H1 (cell line): ENCODE measurements at regions not wholly inside any gene's neighbourhood (a gene's known extent, or its start where the extent isn't known, plus 50 kb on each side); places are given as distances from the start of the nearest gene placed in this dataset.

ENCODE experiments used
- CTCF ChIA-PET: fragments of 300-600 bp; sonication (Branson Sonifier 250); formaldehyde crosslinking; loops from one replicate; lab custom pipeline; 2021; ENCODE audit not compliant: partially characterized antibody; lab: Charles Lee
- POLR2A ChIA-PET: fragments of 300-600 bp; sonication (Branson Sonifier 250); formaldehyde crosslinking; loops from one replicate; lab custom pipeline; 2021; ENCODE audit warnings: inconsistent platforms; ENCODE audit not compliant: partially characterized antibody; lab: Charles Lee
- DNase-seq, 2 experiments: peaks; one replicate each; pipeline versions ENCODE4 v3.0.0 to v3.0.0-alpha.2; 2010 to 2022; ENCODE audit warnings: low spot score in 2 of 2, low read depth in 1 of 2, mixed read lengths in 1 of 2
- FAIRE-seq: peaks from 2 replicates; lab custom pipeline; 2011; peaks lifted over from hg19 to GRCh38; lab: Jason Lieb, UNC
- H2AFZ ChIP-seq: 2 replicates; pipeline ENCODE4 v1.8.1; 2012; ENCODE audit warnings: low read length, inconsistent platforms
- H2AK5ac ChIP-seq: 2 replicates; pipeline ENCODE4 v1.6.1; 2013; ENCODE audit warnings: low read depth, low read length
- H2BK120ac ChIP-seq: replicated peaks from 2 replicates; pipeline ENCODE3; 2013; ENCODE audit warnings: low read depth, low read length, inconsistent platforms
- H2BK12ac ChIP-seq: 2 replicates; pipeline ENCODE4 v1.6.1; 2013; ENCODE audit warnings: low read depth, low read length
- H2BK15ac ChIP-seq: 2 replicates; pipeline ENCODE4 v1.6.1; 2013; ENCODE audit warnings: low read length
- H2BK20ac ChIP-seq: 2 replicates; pipeline ENCODE4 v1.6.1; 2013; ENCODE audit warnings: low read length
- H2BK5ac ChIP-seq: 2 replicates; pipeline ENCODE4 v1.6.1; 2013; ENCODE audit warnings: low read depth, low read length
- H3K14ac ChIP-seq: 2 replicates; pipeline ENCODE4 v1.6.1; 2013; ENCODE audit warnings: inconsistent platforms; ENCODE audit not compliant: insufficient read length
- H3K18ac ChIP-seq: 2 replicates; pipeline ENCODE4 v1.6.1; 2013; ENCODE audit warnings: low read length; ENCODE audit errors: extremely low read depth
- H3K23ac ChIP-seq: 2 replicates; pipeline ENCODE4 v1.6.1; 2013; ENCODE audit warnings: inconsistent platforms; ENCODE audit not compliant: insufficient read length
- H3K23me2 ChIP-seq: 2 replicates; pipeline ENCODE4 v1.6.1; 2013; ENCODE audit warnings: low read depth, low read length
- H3K27ac ChIP-seq: 2 replicates; pipeline ENCODE4 v1.6.1; 2011; ENCODE audit warnings: low read depth, low read length, inconsistent platforms
- H3K27me3 ChIP-seq, 4 experiments: replicated peaks in 1 of 4; 1 replicate in 1 of 4; 2 replicates in 3 of 4; pipeline versions ENCODE4 v1.6.1 to v1.8.1; 2011 to 2013; ENCODE audit warnings: low read length in 3 of 4, mild to moderate bottlenecking in 3 of 4, inconsistent platforms in 2 of 4, mixed read lengths in 2 of 4, moderate library complexity in 1 of 4; ENCODE audit not compliant: control insufficient read depth in 3 of 4, insufficient read depth in 3 of 4; ENCODE audit errors: extremely low read depth in 1 of 4
- H3K36me3 ChIP-seq, 4 experiments: 2 replicates each; pipeline versions ENCODE4 v1.6.1 to v1.8.1; 2011 to 2013; ENCODE audit warnings: mild to moderate bottlenecking in 4 of 4, low read length in 3 of 4, moderate library complexity in 2 of 4, control low read depth in 1 of 4, inconsistent platforms in 1 of 4; ENCODE audit not compliant: insufficient read depth in 4 of 4, control insufficient read depth in 2 of 4
- H3K4ac ChIP-seq: replicated peaks from 2 replicates; pipeline ENCODE3; 2013; ENCODE audit warnings: low read length, low read depth, mixed read lengths, inconsistent platforms; ENCODE audit not compliant: insufficient read length
- H3K4me1 ChIP-seq, 4 experiments: replicated peaks in 1 of 4; 1 replicate in 1 of 4; 2 replicates in 3 of 4; pipeline versions ENCODE4 v1.6.1 to v1.8.1; 2011 to 2013; ENCODE audit warnings: low read length in 3 of 4, inconsistent platforms in 2 of 4, mixed read lengths in 1 of 4; ENCODE audit not compliant: insufficient read depth in 4 of 4, control insufficient read depth in 3 of 4
- H3K4me2 ChIP-seq, 2 experiments: 2 replicates each; pipeline versions ENCODE4 v1.6.1 to v1.8.1; 2011 to 2013; ENCODE audit warnings: low read depth in 2 of 2, low read length in 2 of 2, control low read depth in 1 of 2, inconsistent platforms in 1 of 2, mild to moderate bottlenecking in 1 of 2; ENCODE audit not compliant: insufficient read depth in 1 of 2
- H3K4me3 ChIP-seq, 4 experiments: fragments of 200-600, 300-600 bp in 1 of 4; sonication (generic), shearing (Covaris generic), sonication (Bioruptor Twin) in 1 of 4; 2 replicates each; pipeline versions ENCODE4 v1.5.1 to v1.8.1; 2011 to 2016; ENCODE audit warnings: low read length in 4 of 4, low read depth in 3 of 4, control low read depth in 2 of 4, inconsistent platforms in 2 of 4, mild to moderate bottlenecking in 2 of 4, mixed read lengths in 1 of 4, moderate library complexity in 1 of 4; ENCODE audit not compliant: insufficient read depth in 2 of 4; ENCODE audit errors: extremely low read depth in 1 of 4
- H3K56ac ChIP-seq: replicated peaks from 2 replicates; pipeline ENCODE3; 2013; ENCODE audit warnings: low read depth, mild to moderate bottlenecking, mixed read lengths, low read length, inconsistent platforms; ENCODE audit not compliant: insufficient read length
- H3K79me1 ChIP-seq: 2 replicates; pipeline ENCODE4 v1.6.1; 2013; ENCODE audit warnings: low read depth, low read length, control low read depth
- H3K79me2 ChIP-seq, 2 experiments: 2 replicates each; pipeline versions ENCODE4 v1.6.1 to v1.8.1; 2012 to 2013; ENCODE audit warnings: low read length in 2 of 2, mild to moderate bottlenecking in 2 of 2, inconsistent platforms in 1 of 2; ENCODE audit not compliant: insufficient read depth in 2 of 2, control insufficient read depth in 1 of 2
- H3K9ac ChIP-seq, 4 experiments: replicated peaks in 1 of 4; 1 replicate in 1 of 4; 2 replicates in 3 of 4; pipeline versions ENCODE4 v1.6.1 to v1.8.1; 2011 to 2013; ENCODE audit warnings: low read depth in 3 of 4, low read length in 3 of 4, control low read depth in 2 of 4, mild to moderate bottlenecking in 2 of 4, moderate library complexity in 2 of 4, inconsistent platforms in 1 of 4; ENCODE audit errors: extremely low read depth in 1 of 4
- H3K9me3 ChIP-seq, 2 experiments: 2 replicates each; pipeline versions ENCODE4 v1.6.1 to v1.8.1; 2012 to 2013; ENCODE audit warnings: mild to moderate bottlenecking in 2 of 2, moderate library complexity in 2 of 2, control low read depth in 1 of 2, inconsistent platforms in 1 of 2, low read depth in 1 of 2, low read length in 1 of 2, mixed read lengths in 1 of 2; ENCODE audit not compliant: insufficient read depth in 2 of 2
- H4K20me1 ChIP-seq, 2 experiments: replicated peaks in 1 of 2; 2 replicates each; pipeline versions ENCODE3 to v1.8.1; 2011 to 2013; ENCODE audit warnings: inconsistent platforms in 2 of 2, low read length in 2 of 2, mild to moderate bottlenecking in 1 of 2; ENCODE audit not compliant: insufficient read depth in 2 of 2, control insufficient read depth in 1 of 2
- H4K5ac ChIP-seq: 2 replicates; pipeline ENCODE4 v1.6.1; 2013; ENCODE audit warnings: low read length, low read depth, mixed read lengths, inconsistent platforms; ENCODE audit not compliant: insufficient read length
- H4K8ac ChIP-seq: 2 replicates; pipeline ENCODE4 v1.8.0; 2013; ENCODE audit warnings: mild to moderate bottlenecking, moderate library complexity, low read length, inconsistent platforms; ENCODE audit not compliant: insufficient read depth; ENCODE audit errors: extremely low read depth
- H4K91ac ChIP-seq: replicated peaks from 2 replicates; pipeline ENCODE3; 2013; ENCODE audit warnings: low read length, mixed read lengths, inconsistent platforms; ENCODE audit not compliant: insufficient read length
- BRCA1 ChIP-seq: IDR thresholded peaks from 2 replicates; pipeline ENCODE4 v1.6.1; 2012; ENCODE audit warnings: low read depth, low read length, improper control_type of control experiment
- GABPA ChIP-seq: IDR thresholded peaks from 2 replicates; pipeline ENCODE4 v1.6.1; 2011; ENCODE audit warnings: mild to moderate bottlenecking, low read length, moderate library complexity, borderline replicate concordance; ENCODE audit not compliant: insufficient read depth
- GTF2F1 ChIP-seq: IDR thresholded peaks from 2 replicates; pipeline ENCODE4 v1.6.1; 2012; ENCODE audit warnings: low read depth, low read length, improper control_type of control experiment, borderline replicate concordance
- HDAC2 ChIP-seq, 2 experiments: fragments of 300-600 bp in 1 of 2; sonication (generic) in 1 of 2; IDR thresholded peaks; 2 replicates each; pipeline ENCODE4 v1.6.1; 2011 to 2012; ENCODE audit warnings: low read depth in 2 of 2, low read length in 2 of 2, mild to moderate bottlenecking in 2 of 2, moderate library complexity in 2 of 2, borderline replicate concordance in 1 of 2, inconsistent platforms in 1 of 2
- KDM5A ChIP-seq: fragments of 200-600 bp; IDR thresholded peaks from 2 replicates; pipeline ENCODE4 v1.7.1; 2012; ENCODE audit warnings: mild to moderate bottlenecking, low read length, inconsistent platforms, mixed read lengths
- NANOG ChIP-seq: IDR thresholded peaks from 2 replicates; pipeline ENCODE4 v1.6.1; 2011; ENCODE audit warnings: low read length, low read depth, mild to moderate bottlenecking, inconsistent platforms; ENCODE audit not compliant: insufficient read depth, poor library complexity, severe bottlenecking
- RXRA ChIP-seq: IDR thresholded peaks from 2 replicates; pipeline ENCODE4 v1.6.1; 2011; ENCODE audit warnings: low read depth, mild to moderate bottlenecking, low read length, moderate library complexity; ENCODE audit not compliant: insufficient read depth
- SIRT6 ChIP-seq: IDR thresholded peaks from one replicate; pipeline ENCODE4 v1.7.1; 2012; ENCODE audit warnings: low read length, inconsistent platforms
- SRF ChIP-seq: IDR thresholded peaks from 2 replicates; pipeline ENCODE4 v1.6.1; 2011; ENCODE audit warnings: mild to moderate bottlenecking, low read depth, low read length, moderate library complexity
- YY1 ChIP-seq: IDR thresholded peaks from 2 replicates; pipeline ENCODE4 v1.6.1; 2011; ENCODE audit warnings: low read depth, mild to moderate bottlenecking, low read length
- WGBS, 2 experiments: shearing (Covaris generic) in 1 of 2; methylation state at CpG; one replicate each; pipeline versions ENCODE4 v1.1.6 to v1.1.7; 2013 to 2015; ENCODE audit warnings: low lambda C conversion rate in 2 of 2, mixed read lengths in 2 of 2, inconsistent platforms in 1 of 2, low coverage in 1 of 2, missing lambda C conversion rate in 1 of 2; ENCODE audit not compliant: insufficient replicate concordance in 2 of 2, insufficient coverage in 1 of 2, insufficient read length in 1 of 2; ENCODE audit errors: extremely low coverage in 1 of 2, missing lambda C conversion rate in 1 of 2; 5-methylcytosine and 5-hydroxymethylcytosine counted together

DNA sequence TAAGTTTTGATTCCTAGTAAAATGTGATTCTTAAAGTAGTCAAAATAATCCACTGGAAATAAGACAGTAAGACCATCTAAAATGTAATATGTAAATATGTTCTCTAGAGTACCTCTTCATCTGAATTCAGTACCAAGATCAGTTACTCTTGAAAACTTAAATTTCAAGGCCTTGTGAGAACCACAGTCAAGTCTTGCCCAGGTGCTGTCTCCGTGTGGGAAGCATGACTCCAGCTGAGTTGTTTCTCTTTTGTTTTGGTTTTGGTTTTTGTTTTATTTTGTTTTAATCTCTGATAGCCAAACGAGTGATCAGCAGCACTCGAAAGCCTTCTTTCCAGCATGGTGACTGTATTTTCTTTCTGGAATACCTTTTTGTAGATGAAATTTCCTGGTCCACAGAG is 907.0 kb downstream of the KCNJ18 start:
- 74% methylated on average over 3 of the region's 3 CpGs; no CpG with 5 or more reads in 1 of the 2 experiments for WGBS, 2 experiments
- no peak overlapping the region for H4K5ac ChIP-seq
- no peak overlapping the region for H2BK15ac ChIP-seq
- no peak overlapping the region for H3K4me2 ChIP-seq
- ChIA-PET CTCF (no interaction called here), POLR2A (no interaction called here)
- H3K27me3 ChIP-seq: no peaks in the 10 kb centered on the region
- FAIRE-seq: no peak
- H2BK20ac ChIP-seq: no peak overlapping the region
- no peak overlapping the region for H3K14ac ChIP-seq
- H3K79me1 ChIP-seq: no peaks in the 10 kb centered on the region
- H2AFZ ChIP-seq: no peak overlapping the region
- H4K91ac ChIP-seq: no peak overlapping the region
- no peak overlapping the region for H3K56ac ChIP-seq
- H4K20me1 ChIP-seq: no peaks in the 10 kb centered on the region
- no peak for DNase-seq
- H4K8ac ChIP-seq: no peak overlapping the region
- no peak overlapping the region for H3K18ac ChIP-seq
- H3K9me3 ChIP-seq: peaks cover 31 to 41% of the 10 kb centered on the region in 2 experiments
- H3K23me2 ChIP-seq: no peaks in the 10 kb centered on the region
- no peak overlapping the region for H3K27ac ChIP-seq
- H3K9ac ChIP-seq: no peak overlapping the region
- H3K36me3 ChIP-seq: no peaks in the 10 kb centered on the region; a peak in 1 of 8 replicates
- H3K4ac ChIP-seq: no peak overlapping the region
- H3K4me3 ChIP-seq: no peak overlapping the region
- no peaks in the 10 kb centered on the region for H3K79me2 ChIP-seq
- H3K4me1 ChIP-seq: no peaks in the 10 kb centered on the region
- H3K23ac ChIP-seq: no peak overlapping the region
- no peak overlapping the region for H2BK5ac ChIP-seq
- H2BK12ac ChIP-seq: no peak overlapping the region
- no peak overlapping the region for H2BK120ac ChIP-seq
- H2AK5ac ChIP-seq: no peak overlapping the region
- TF ChIP-seq GTF2F1 (no peak), SRF (no peak), YY1 (no peak), SIRT6 (no peak), HDAC2 (IDR thresholded peaks at IDR 0.05; ENCODE audit: borderline replicate concordance in 1 of 2, low read depth in 2 of 2, low read length in 2 of 2) (no peak), BRCA1 (no peak), GABPA (no peak), KDM5A (no peak), NANOG (no peak), RXRA (no peak)
